NB4 (cell line): ENCODE measurements at regions not wholly inside any gene's neighbourhood (a gene's known extent, or its start where the extent isn't known, plus 50 kb on each side); places are given as distances from the start of the nearest gene placed in this dataset.
"Not testable (repeated sequence)": the region's sequence is repeated elsewhere in the genome, so short reads cannot be mapped to it uniquely, and the experiment has no call there.

Experiments used
- DNase-seq: peaks from one replicate; pipeline ENCODE4 v3.0.0; 2010; ENCODE audit warnings: low read depth
- H3K4me3 ChIP-seq: one replicate; pipeline ENCODE4 v1.5.1; 2011; ENCODE audit warnings: mild to moderate bottlenecking, low read depth, low read length, moderate library complexity
- CTCF ChIP-seq: IDR thresholded peaks from one replicate; pipeline ENCODE4 v1.5.1; 2012; ENCODE audit warnings: low read depth, low read length
- MAX ChIP-seq: IDR thresholded peaks from 2 replicates; pipeline ENCODE4 v1.6.1; 2011; ENCODE audit warnings: low read depth, low read length
- MYC ChIP-seq: IDR thresholded peaks from 2 replicates; pipeline ENCODE4 v1.6.1; 2011; ENCODE audit warnings: low read depth, low read length
- POLR2A ChIP-seq: IDR thresholded peaks from 2 replicates; pipeline ENCODE4 v1.6.1; 2011; ENCODE audit warnings: mild to moderate bottlenecking; ENCODE audit not compliant: insufficient read length; ENCODE audit errors: extremely low read depth

GRCh38 chr5:44953078-44953477, 144.3 kb downstream of the MRPS30 start:
- H3K4me3 ChIP-seq: no peak overlapping the region
- TF ChIP-seq CTCF (no peak), POLR2A (no peak), MYC (no peak), MAX (no peak)
- DNase-seq: no peak

- not testable (repeated sequence) for DNase-seq, H3K4me3 ChIP-seq
Observed at GRCh38 chr5:44958943-44959454, 150.3 kb downstream of the MRPS30 start.

- no peak for DNase-seq
- no peak overlapping the region for H3K4me3 ChIP-seq
- TF ChIP-seq MYC (no peak), CTCF (no peak), MAX (no peak), POLR2A (no peak)
Observed at GRCh38 chr5:44969825-44970224, 161.1 kb downstream of the MRPS30 start.

GRCh38 chr5:44970963-44971362, 162.2 kb downstream of the MRPS30 start:
- DNase-seq, H3K4me3 ChIP-seq: not testable (repeated sequence)

GRCh38 chr5:44974813-44975212, 166.1 kb downstream of the MRPS30 start:
- DNase-seq: no peak
- no peak overlapping the region for H3K4me3 ChIP-seq
- no peak for TF ChIP-seq POLR2A
- no peak for TF ChIP-seq MYC
- TF ChIP-seq CTCF: no peak
- no peak for TF ChIP-seq MAX

- DNase-seq: no peak
- TF ChIP-seq CTCF (no peak), MAX (no peak), POLR2A (no peak), MYC (no peak)
- H3K4me3 ChIP-seq: no peak overlapping the region
Observed at GRCh38 chr5:44981708-44982107, 173.0 kb downstream of the MRPS30 start.

GRCh38 chr5:44983006-44983405, 174.3 kb downstream of the MRPS30 start:
- TF ChIP-seq CTCF (no peak), MYC (no peak), POLR2A (no peak), MAX (no peak)
- no peak overlapping the region for H3K4me3 ChIP-seq
- peak; percentile 7 for DNase-seq
